Sigmoid colon (tissue), 3 donors: ENCODE measurements at regions not wholly inside any gene's neighbourhood (a gene's known extent, or its start where the extent isn't known, plus 50 kb on each side); places are given as distances from the start of the nearest gene placed in this dataset.

Experiments used
- POLR2A ChIP-seq, 2 donors: fragments of 450-650 bp; IDR thresholded peaks; one replicate each; pipeline ENCODE4 v1.6.1; 2016; ENCODE audit warnings: antibody characterized with exemption in 2 of 2, mild to moderate bottlenecking in 2 of 2, moderate library complexity in 2 of 2
- TF ChIP-seq, protein P1 (sequence below), 4 experiments: fragments of 450-650 bp in 3 of 4; fragments of 200-600 bp in 1 of 4; IDR thresholded peaks; one replicate each; pipeline ENCODE4 v1.5.1; 2016 to 2019; ENCODE audit warnings: antibody characterized with exemption in 4 of 4, mild to moderate bottlenecking in 3 of 4, moderate library complexity in 2 of 4

DNA sequence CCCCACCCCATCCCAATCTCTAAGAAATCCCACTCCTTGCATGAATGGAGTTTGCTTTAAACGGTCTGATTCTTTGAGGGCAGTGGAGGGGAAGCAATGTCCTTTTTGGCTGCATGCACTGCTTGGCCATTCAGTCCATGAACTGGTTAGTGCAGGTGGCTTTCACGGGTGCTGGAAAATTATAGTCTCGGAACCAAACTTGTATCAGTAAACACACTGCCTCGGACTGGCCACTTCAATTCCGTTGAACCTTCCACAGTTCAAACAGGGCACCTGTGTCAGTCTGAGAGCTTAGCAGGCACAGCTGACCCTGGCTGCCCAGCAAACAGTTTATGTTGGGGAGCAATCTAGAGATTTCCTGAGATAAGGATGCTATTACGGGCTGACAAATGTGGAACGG lies 255.6 kb downstream of the DHX15 start:
- TF ChIP-seq, protein P1, sequence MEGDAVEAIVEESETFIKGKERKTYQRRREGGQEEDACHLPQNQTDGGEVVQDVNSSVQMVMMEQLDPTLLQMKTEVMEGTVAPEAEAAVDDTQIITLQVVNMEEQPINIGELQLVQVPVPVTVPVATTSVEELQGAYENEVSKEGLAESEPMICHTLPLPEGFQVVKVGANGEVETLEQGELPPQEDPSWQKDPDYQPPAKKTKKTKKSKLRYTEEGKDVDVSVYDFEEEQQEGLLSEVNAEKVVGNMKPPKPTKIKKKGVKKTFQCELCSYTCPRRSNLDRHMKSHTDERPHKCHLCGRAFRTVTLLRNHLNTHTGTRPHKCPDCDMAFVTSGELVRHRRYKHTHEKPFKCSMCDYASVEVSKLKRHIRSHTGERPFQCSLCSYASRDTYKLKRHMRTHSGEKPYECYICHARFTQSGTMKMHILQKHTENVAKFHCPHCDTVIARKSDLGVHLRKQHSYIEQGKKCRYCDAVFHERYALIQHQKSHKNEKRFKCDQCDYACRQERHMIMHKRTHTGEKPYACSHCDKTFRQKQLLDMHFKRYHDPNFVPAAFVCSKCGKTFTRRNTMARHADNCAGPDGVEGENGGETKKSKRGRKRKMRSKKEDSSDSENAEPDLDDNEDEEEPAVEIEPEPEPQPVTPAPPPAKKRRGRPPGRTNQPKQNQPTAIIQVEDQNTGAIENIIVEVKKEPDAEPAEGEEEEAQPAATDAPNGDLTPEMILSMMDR (IDR thresholded peaks at IDR 0.05), result no peak
- TF ChIP-seq POLR2A (IDR thresholded peaks at IDR 0.05), result no peak
